C4-2B (cell line): ENCODE measurements at regions not wholly inside any gene's neighbourhood (a gene's known extent, or its start where the extent isn't known, plus 50 kb on each side); places are given as distances from the start of the nearest gene placed in this dataset.

ENCODE experiments used
- ZFX ChIP-seq: fragments of 450-650 bp; IDR thresholded peaks from 2 replicates; pipeline ENCODE4 v1.6.1; 2017
- TF ChIP-seq, protein P1 (sequence below): fragments of 450-650 bp; conservative IDR thresholded peaks from 2 replicates; pipeline ENCODE4 v1.5.1; 2017; ENCODE audit warnings: mild to moderate bottlenecking

DNA sequence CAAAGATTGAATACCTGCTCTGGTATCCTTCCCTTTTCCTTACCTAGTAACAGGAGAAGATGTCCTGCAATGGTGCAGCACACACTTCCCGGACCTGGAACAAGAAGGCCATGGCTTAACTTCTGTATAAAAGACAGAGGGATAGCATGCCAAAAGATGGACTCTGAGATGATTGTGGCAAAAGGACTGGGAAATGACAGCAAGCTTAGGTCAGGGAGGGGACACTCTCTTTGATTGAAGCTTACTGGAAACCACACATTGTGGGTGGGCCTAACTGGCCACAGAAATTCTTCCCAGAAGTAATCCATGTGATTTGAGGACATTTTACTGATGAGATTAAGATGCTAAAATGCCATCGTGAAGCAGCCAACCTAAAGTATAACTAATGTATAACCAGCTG, 71.0 kb upstream of the OTUD4 start:
- TF ChIP-seq, protein P1, sequence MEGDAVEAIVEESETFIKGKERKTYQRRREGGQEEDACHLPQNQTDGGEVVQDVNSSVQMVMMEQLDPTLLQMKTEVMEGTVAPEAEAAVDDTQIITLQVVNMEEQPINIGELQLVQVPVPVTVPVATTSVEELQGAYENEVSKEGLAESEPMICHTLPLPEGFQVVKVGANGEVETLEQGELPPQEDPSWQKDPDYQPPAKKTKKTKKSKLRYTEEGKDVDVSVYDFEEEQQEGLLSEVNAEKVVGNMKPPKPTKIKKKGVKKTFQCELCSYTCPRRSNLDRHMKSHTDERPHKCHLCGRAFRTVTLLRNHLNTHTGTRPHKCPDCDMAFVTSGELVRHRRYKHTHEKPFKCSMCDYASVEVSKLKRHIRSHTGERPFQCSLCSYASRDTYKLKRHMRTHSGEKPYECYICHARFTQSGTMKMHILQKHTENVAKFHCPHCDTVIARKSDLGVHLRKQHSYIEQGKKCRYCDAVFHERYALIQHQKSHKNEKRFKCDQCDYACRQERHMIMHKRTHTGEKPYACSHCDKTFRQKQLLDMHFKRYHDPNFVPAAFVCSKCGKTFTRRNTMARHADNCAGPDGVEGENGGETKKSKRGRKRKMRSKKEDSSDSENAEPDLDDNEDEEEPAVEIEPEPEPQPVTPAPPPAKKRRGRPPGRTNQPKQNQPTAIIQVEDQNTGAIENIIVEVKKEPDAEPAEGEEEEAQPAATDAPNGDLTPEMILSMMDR: no peak
- TF ChIP-seq ZFX: no peak
